GM19463 (cell line): ENCODE measurements at regions not wholly inside any gene's neighbourhood (a gene's known extent, or its start where the extent isn't known, plus 50 kb on each side); places are given as distances from the start of the nearest gene placed in this dataset.
A peak's percentile ranks its signal among the peaks of the same experiment; 100 is the strongest.

Source experiments
- ATAC-seq: cut with Tn5 transposase; IDR thresholded peaks from one replicate; pipeline ENCODE4 v1.9.1; 2021; ENCODE audit warnings: mild to moderate bottlenecking, moderate library complexity; ENCODE audit not compliant: unreplicated experiment

DNA sequence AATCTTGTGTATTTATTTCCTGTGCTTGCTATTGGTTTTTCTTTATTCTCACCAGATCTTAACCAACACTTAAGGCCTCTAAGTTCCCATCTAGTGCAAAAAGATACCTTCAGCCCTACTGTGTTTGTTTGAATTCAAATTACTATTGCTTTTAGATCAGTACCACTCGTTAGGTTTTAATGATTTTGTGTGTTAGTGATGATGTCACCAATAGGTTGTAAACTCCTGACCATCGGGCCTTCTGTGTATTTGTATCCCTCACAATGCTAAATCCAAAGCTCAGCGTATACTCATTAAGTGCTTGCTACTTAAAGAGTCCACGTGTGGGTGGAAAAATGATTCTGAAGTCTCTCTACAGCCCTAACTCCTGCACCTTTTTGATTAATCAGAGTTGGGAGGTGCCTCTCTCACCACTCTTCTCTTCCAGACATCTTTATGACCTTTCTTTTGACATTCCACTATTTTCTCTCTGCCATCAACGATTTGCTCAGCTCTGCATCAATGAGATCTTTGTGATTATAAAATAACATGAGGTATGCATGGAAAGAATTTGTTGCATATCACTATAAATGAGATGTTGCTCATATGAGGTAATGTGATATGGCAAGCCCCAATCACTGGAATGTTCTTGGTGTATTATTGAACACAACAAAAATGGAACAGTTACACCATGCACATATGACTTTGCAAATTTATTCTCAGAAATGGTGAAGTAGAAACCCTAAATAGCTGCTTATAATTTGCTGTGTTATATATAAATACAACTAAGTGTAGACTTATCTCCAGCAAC lies 55.1 kb upstream of the LAMA2 start:
- ATAC-seq, result no peak

DNA sequence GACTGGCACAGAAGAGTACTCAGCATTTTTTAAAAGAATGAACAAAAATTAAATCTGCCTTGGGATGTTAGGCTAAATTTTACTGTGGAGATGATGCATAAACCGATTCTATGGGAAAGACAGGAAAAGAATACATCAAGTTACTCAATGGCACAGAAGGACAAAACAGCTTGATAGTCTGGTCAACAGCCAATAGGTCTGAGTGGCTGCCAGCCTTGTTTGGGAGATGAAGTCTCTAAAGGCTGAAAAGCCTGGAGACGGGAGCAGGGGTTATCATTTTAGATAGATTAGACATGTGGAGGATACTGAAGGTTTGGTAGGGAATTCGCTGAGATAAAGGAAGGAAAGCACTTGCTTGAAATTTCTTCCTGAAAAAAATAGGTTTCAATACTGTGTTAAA lies 56.3 kb upstream of the LAMA2 start:
- no peak for ATAC-seq

DNA sequence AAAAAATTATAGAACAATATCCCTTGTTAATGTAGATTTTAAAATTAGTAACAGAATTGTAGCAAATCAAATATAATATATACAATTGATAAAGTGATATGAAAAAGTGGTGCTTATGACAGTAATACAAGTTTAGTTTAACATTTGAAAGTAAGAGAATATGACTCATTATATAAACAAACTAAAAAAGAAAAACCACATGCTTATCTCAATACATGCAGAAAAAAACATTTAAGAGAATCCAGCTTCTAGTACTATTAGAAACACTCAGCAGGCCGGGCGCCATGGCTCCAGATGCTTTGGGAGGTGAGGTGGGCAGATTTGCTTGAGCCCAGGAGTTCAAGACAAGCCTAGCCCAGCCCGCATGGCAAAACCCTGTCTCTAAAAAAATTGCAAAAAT lies 60.7 kb upstream of the LAMA2 start:
- no peak for ATAC-seq

DNA sequence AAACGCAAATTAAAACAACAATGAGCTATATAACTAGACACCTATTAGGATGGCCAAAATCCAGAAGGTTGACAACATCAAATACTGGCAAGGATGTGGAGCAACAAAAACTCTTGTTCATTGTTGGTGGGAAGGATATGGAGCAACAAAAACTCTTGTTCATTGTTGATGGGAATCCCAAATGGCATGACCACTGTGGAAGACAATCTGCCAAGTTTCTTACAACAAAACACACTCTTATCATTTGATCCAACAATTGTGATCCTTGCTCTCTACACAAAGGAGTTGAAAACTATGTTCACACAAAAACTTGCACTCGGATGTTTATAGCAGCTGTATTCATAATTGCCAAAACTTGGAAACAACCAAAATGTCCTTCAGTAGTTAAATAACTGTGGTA lies 61.8 kb upstream of the LAMA2 start:
- no peak for ATAC-seq

DNA sequence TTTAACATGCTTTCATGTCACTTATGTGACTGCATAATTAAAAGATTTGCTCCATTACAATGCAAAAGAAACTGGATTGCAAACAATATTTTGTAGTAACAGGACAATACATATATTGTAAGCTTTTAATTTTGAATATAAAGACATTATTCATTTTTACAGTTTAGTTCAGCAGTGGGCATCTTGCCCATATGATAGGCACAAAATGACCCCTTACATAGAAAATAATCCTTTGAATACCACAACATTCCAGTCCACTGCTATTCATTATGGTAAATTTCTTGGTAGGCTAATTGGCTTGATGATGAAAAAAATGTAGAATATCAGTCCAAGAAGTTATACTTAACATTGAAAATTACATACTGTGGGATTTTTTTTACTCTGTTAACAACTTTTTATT lies 74.1 kb upstream of the LAMA2 start:
- no peak for ATAC-seq

DNA sequence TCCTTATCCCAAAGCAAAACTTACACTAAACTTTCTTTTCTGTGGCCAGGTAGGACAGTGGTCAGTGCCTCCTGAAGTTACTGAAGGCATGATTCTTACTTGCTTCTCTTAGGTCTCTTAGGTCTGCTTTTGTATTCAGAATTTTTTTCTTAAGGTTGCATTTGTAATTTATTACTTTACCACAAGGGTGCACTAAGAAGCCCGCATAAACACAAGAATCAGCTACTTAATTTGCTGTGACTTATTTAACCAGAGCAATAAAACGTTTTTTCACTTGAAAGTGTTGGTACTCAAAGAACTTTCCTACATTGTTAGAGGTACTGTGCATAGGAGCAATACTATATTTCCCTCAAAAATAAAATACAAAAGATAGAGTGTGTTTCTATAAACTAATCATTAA lies 75.4 kb upstream of the LAMA2 start:
- ATAC-seq, result no peak

DNA sequence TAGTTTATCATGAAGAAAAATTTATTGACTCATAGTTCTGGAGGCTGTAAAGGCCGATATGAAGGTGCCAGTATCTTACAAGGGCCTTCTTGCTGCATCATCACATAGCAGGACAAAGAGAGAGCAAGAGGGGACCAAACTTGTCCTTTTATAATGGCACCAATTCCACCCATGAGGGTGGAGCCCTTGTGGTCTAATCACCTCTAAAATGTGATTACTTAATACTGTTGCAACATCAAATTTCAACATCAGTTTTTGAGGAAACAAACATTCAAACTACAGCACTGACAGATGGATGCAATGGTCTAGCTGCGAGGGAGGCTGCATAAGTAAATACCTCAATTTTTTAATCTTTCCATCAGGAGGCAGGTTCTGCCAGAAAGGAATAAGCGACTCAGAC lies 76.7 kb upstream of the LAMA2 start:
- no peak for ATAC-seq

DNA sequence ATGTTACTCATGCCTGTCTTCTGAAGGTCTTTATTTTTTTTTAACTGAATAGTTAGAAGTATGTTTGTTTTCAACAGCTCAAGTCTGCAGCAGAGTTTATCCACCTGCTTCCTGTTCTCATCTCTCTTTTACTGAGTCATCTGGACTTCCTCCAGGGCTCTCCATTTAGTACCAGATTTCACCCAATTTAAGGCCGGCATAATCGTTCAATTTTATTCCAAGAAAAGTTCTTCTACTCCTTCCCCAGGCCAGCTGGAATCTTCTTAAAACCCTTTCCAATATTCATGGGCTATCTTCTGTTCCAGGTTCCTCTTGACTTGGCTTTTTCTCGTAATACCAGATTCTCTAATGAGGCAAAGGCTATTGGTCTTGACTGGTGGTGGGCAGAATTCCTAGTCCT lies 79.0 kb upstream of the LAMA2 start:
- ATAC-seq, result no peak

DNA sequence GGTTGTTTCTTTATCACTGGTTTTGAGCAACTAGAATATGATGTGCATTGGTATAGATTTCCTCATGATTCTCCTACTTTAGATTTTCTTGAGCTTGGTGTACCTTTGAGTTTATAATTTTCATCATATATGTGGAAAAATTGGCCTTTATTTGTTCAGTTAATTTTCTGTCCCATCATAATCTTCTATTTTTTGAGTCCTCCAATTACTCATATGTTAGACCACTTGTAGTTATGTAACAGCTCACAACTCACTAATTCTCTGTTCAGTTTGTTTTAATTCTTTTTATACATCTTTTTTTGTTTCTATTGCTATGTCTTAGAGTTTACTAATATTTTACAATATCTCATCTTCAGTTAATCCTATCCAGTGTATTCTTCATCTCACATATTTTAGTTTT lies 81.3 kb upstream of the LAMA2 start:
- ATAC-seq, result no peak

DNA sequence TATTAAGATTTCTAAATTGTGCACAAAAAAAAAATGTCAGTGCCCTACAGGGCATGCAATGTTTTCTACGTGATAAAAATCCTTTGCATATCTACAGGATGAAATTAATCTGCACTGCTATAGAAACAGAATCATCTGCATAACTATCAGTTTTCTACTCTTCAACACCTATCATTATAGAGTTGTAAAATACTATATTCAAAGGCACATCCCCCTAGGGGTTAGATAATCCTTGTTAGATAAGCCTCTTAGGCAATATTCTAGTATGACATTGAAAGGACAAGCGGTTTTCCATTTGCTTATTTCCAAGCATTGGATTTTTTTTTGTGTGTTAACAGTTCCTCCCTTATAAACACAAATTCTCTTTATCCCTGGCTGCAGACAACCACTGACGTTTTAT lies 98.7 kb upstream of the LAMA2 start:
- no peak for ATAC-seq

DNA sequence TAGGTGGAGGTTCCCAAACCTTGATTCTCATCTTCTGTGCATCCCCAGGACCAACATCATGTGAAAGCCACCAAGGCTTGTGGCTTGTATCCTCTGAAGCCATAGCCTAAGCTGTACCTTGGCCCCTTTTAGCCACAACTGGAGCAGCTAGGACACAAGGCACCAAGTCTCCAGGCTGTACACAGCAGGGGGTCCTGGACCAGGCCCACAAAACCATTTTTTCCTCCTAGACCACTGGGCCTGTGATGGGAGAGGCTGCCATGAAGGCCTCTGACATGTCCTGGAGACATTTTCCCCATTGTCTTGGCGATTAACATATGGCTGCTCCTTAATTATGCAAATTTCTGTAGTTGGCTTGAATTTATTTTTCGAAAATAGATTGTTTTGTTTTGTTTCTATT lies 114.8 kb upstream of the LAMA2 start:
- no peak for ATAC-seq

DNA sequence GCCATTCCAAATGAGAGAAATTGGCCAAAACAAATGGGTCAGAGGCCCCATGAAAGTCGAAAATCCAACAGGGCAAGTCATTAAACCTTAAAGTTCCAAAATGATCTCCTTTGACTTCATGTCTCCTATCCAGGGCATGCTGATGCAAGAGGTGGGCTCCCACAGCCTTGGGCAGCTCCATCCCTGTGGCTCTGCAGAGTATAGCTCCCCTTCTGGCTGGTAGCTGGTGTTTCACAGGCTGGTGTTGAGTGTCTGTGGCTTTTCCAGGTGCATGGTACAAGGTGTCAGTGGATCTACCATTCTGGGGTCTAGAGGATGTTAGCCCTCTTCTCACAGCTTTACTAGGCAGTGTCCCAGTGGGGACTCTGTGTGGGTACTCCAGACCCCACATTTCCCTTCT lies 115.2 kb upstream of the LAMA2 start:
- ATAC-seq, result no peak

DNA sequence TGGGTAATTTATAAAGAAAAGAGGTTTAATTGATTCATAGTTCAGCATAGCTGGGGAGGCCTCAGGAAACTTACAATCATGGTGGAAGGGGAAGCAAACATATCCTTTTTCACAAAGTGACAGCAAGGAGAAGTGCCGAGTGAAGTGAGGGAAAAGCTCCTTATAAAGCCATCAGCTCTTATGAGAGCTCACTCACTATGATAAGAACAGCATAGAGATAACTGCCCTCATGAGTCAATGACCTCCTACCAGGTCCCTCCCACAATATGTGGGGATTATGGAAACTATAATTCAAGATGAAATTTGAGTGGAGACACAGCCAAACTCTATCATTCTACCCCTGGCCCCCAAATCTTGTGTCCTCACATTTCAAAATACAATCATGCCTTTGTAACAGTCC lies 115.8 kb upstream of the LAMA2 start:
- no peak for ATAC-seq

DNA sequence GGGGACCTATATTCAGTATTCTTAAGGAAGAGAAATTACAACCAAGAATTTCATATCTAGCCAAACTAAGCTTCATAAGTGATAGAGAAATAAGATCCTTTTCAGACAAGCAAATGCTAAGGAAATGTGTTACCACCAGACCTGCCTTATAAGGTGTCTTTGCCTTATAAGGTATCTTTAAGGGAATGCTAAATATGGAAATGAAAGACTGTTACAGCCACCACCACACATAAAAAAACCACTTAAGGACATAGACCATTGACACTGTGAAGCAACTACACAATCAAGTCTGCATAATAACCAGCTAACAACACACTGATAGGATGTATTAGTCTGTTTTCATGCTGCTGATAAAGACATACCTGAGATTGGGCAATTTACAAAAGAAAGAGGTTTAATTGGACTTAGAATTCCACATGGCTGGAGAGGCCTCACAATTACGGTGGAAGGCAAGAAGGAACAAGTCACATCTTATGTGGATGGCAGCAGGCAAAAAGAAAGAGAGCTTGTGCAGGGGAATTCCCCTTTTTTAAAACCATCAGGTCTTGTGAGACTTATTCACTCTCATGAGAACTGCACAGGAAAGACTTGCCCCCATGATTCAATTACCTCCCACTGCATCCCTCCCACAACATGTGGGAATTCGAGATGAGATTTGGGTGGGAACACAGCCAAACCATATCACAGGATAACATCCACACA lies 119.2 kb upstream of the LAMA2 start:
- peak; percentile 45 for ATAC-seq

DNA sequence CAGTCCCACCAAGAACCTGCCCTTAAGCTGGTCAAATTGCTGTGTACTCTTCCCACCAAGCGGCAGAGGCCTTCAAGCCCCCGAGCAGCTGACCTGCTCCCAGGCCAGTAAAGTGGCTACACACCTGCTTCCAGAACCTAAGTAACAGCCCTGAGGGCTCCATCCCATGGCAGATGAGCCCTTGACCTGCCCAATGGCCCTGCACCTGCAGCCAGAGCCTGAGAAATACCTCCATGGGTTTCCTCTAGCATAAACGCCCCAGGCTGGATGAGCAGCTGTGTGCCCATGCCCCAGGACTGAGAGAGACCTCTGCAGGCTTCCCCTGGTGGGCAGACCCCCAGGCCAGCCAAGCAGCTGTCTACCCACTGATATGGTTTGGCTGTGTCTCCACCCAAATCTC lies 123.0 kb upstream of the LAMA2 start:
- ATAC-seq, result no peak

DNA sequence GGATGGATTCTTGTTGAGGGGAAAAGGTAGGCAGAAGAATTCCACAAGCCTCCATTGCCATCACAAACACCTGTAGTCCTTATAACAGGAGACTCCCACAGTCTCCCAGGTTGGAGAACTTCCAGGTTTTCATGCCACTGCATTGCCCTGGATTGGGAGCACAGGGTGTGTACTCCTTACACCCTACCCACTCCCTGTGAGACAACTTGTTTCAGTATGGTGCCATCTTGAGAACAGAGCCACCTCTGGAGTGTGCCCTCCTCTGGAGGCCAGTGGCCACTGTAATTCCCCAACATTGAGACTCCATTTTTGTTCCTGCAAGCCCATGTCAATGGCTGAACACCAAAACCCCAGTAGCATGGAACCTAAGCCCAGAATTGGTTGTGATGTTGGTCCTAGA lies 123.5 kb upstream of the LAMA2 start:
- ATAC-seq, result no peak

DNA sequence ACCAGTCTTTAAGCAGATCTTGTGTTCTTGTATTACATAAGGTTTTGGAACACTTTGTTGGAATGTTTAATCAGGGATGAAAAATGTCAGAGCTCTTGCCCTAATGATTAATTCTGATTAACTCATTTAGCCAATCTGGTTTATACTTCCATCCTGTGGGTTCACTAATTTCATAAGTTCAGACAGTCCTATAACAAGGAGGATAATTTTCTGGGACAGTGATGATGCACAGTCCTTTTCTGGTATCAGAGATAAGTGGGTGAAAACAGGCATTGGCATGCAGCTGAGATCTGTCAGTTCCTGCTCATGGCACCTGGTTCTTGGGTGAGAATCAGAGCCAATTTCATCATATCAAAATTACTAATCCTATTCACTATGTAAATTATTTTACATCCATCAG lies 125.0 kb upstream of the LAMA2 start:
- ATAC-seq, result no peak

DNA sequence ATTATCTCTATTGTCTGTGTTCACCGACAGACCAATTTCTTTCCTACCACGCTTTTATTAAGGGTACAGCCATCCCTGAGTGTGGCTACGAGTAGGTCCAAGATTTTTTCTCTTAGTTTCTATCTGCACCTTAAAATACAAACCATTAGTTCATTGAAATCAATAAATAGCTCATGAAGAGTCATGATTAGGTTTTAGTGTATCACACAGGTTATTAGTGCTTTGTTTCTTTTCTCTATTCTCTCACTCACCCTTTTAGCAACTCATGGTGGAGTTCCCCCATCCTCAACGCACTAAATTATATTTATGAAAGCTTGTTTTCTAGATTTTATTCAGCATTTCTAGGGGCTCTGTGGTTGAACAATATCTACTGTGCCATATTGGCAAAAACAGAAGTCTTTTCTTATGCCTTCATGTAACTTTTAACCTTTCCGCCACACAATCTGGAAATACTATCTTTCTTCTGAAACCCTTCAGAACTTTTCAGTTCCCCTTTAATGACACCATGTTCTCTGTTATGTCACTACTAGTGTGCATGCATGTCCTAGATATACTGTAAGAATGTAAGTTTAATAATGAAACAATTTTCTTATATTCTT lies 128.2 kb upstream of the LAMA2 start:
- peak; percentile 92 for ATAC-seq

DNA sequence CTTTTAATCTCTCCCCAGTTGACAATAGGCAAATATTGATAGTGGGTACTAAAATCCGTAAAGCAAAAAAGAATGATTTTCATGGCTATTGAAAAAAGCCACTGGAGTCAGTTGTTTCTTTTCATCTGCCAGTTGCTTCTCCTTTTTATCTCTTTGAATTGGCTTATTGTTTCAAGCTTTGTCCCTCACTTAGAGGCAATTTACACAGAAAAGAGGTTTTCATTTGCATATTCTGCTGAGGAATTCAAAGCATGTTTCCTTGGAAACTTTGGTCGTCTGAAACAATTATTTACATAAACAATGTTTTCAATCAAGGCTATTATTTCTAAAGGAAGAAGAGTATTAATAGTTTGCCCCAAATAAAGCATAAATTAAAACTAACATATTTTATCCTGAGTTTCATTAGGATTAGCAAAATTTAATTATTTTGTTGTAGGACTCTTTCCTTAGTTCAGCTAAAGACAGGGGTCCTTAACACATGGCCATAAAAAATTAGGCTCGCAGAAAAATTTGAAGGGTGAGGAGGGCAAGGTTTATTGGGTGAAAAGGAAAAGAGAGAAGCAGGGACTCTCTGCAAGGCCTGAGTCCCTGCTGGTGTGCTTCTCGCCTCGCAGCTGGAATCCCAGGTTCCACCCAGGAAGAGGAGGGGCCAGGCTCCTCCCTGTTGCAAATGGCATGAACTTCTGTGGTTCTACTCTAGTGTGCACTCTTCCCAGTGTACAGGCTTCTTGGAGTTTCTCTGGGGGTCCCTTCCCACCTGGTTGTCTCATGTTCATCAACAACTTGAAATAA lies 138.8 kb upstream of the LAMA2 start:
- ATAC-seq, result no peak

DNA sequence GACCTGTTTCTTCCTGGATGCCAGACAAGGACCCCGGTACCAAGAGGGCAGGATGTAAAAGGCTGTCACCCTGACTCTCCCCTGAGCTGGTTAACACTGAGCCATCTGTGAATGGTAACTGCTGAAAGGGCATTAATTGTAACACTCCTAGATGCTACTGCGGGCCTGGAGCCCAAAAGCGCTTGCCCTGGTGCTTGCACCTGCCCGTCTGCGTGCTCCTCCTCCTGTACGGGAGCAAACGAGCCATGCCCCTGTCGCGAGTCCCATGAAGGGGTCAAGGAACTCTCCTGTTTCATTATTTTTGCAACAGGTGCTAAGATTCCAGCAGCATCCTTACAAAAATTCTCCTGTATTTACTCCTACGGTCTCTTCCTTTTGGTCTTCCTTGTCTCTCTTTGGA lies 140.0 kb upstream of the LAMA2 start:
- no peak for ATAC-seq

DNA sequence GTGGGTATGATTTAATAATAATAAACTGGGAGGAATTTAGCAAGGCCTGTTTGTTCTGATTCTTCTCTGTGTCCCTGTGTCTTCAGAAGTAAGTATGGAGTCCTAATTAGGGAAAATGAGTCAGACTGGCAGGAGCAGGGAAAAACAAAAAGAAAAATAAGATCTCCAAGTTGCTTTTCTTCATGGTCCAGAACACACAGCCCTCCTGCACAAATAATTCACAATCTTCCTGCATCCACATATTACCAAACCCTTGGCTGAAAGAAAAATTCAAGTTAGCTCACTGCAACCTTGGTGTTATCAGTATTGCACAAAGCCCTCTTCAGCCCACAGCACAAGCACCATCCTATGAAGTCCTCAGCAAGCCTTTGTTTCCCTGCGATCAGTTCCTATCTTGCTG lies 142.0 kb upstream of the LAMA2 start:
- ATAC-seq, result no peak

DNA sequence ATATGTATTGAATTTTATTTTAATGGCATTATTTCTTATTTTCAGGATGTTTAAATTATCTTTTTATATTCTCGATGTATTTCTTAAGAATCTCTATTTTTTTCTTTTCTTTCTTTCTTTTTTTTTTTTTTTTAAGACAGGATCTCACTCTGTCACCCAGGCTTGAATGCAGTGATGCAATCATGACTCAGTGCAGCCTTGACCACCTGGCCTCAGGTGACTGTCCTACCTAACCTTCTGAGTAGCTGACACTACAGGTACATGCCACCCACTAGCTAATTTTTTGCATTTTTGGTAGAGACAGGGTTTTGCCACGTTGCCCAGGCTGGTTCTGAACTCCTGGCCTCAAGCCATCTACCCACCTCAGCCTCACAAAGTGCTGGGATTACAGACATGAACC lies 143.8 kb upstream of the LAMA2 start:
- ATAC-seq, result no peak
